OCI-LY1 (cell line): ENCODE measurements at regions not wholly inside any gene's neighbourhood (a gene's known extent, or its start where the extent isn't known, plus 50 kb on each side); places are given as distances from the start of the nearest gene placed in this dataset.

Source experiments
- H2AFZ ChIP-seq: fragments of 200-600 bp; sonication (generic), shearing (Covaris generic); 2 replicates; pipeline ENCODE4 v1.6.0; 2014; ENCODE audit warnings: antibody characterized with exemption, mild to moderate bottlenecking, low read length
- H3F3A ChIP-seq: fragments of 200-600 bp; sonication (generic), shearing (Covaris generic); 2 replicates; pipeline ENCODE4 v1.6.0; 2014; ENCODE audit warnings: mild to moderate bottlenecking, antibody characterized with exemption, low read length, moderate library complexity; ENCODE audit not compliant: insufficient read depth
- H3K27ac ChIP-seq: fragments of 200-600 bp; sonication (generic); 2 replicates; pipeline ENCODE4 v1.5.1; 2014; ENCODE audit warnings: low read length, mixed run types, mild to moderate bottlenecking, low read depth; ENCODE audit not compliant: poor library complexity, severe bottlenecking
- H3K27me3 ChIP-seq: fragments of 200-600 bp; sonication (generic); 2 replicates; pipeline ENCODE4 v1.6.0; 2014; ENCODE audit warnings: antibody characterized with exemption, mild to moderate bottlenecking, low read length, moderate library complexity; ENCODE audit not compliant: insufficient read depth
- H3K36me3 ChIP-seq: fragments of 200-600 bp; sonication (generic); 2 replicates; pipeline ENCODE4 v1.6.1; 2014; ENCODE audit warnings: mild to moderate bottlenecking, antibody characterized with exemption, low read length, moderate library complexity, mixed read lengths; ENCODE audit not compliant: insufficient read depth
- H3K4me1 ChIP-seq: fragments of 200-600 bp; sonication (generic); 2 replicates; pipeline ENCODE4 v1.5.1; 2014; ENCODE audit warnings: mild to moderate bottlenecking, low read length, moderate library complexity; ENCODE audit not compliant: insufficient read depth, severe bottlenecking
- H3K4me2 ChIP-seq: fragments of 200-600 bp; sonication (generic), shearing (Covaris generic); 2 replicates; pipeline ENCODE4 v1.6.1; 2014; ENCODE audit warnings: low read length
- H3K4me3 ChIP-seq: fragments of 200-600 bp; sonication (generic); 2 replicates; pipeline ENCODE4 v1.5.1; 2014; ENCODE audit warnings: low read length, low read depth, mild to moderate bottlenecking, mixed read lengths; ENCODE audit not compliant: poor library complexity, severe bottlenecking
- H3K79me2 ChIP-seq: fragments of 200-600 bp; shearing (Covaris generic); 2 replicates; pipeline ENCODE4 v1.6.1; 2016; ENCODE audit warnings: mixed run types, low read length, mixed read lengths; ENCODE audit not compliant: insufficient read depth
- H3K9ac ChIP-seq: fragments of 200-600 bp; sonication (generic), shearing (Covaris generic); 2 replicates; pipeline ENCODE4 v1.6.1; 2014; ENCODE audit warnings: mild to moderate bottlenecking, low read length, mixed read lengths
- H3K9me2 ChIP-seq: fragments of 200-600 bp; sonication (generic), shearing (Covaris generic); 2 replicates; pipeline ENCODE4 v1.6.1; 2014; ENCODE audit warnings: low read depth, mild to moderate bottlenecking, low read length, mixed read lengths
- H3K9me3 ChIP-seq: fragments of 200-600 bp; shearing (Covaris generic); 2 replicates; pipeline ENCODE4 v1.6.1; 2014; ENCODE audit warnings: low read length, mixed read lengths
- H4K20me1 ChIP-seq: fragments of 200-600 bp; sonication (generic), shearing (Covaris generic); 2 replicates; pipeline ENCODE4 v1.6.0; 2016; ENCODE audit warnings: mild to moderate bottlenecking, low read length; ENCODE audit not compliant: insufficient read depth
- EZH2 ChIP-seq: fragments of 200-600 bp; sonication (generic), shearing (Covaris generic); IDR thresholded peaks from 2 replicates; pipeline ENCODE4 v1.8.0; 2017; ENCODE audit warnings: borderline replicate concordance, mixed run types, mild to moderate bottlenecking, antibody characterized with exemption, low read length, moderate library complexity, mixed read lengths
- TF ChIP-seq, protein P1 (sequence below): fragments of 200-600 bp; sonication (generic), shearing (Covaris generic); IDR thresholded peaks from 2 replicates; pipeline ENCODE4 v1.5.1; 2017; ENCODE audit warnings: mild to moderate bottlenecking, antibody characterized with exemption, low read length, moderate library complexity, mixed read lengths

- Histone ChIP-seq H3K4me1 (no peaks in the 10 kb centered on the region), H3K27ac (no peak overlapping the region), H2AFZ (no peak overlapping the region), H3F3A (no peaks in the 10 kb centered on the region), H4K20me1 (no peaks in the 10 kb centered on the region), H3K4me2 (no peak overlapping the region), H3K9me2 (no peaks in the 10 kb centered on the region), H3K9me3 (no peaks in the 10 kb centered on the region), H3K36me3 (no peaks in the 10 kb centered on the region), H3K27me3 (no peaks in the 10 kb centered on the region), H3K9ac (no peak overlapping the region), H3K4me3 (no peak overlapping the region), H3K79me2 (no peaks in the 10 kb centered on the region)
- no peak for TF ChIP-seq EZH2
- TF ChIP-seq, protein P1, sequence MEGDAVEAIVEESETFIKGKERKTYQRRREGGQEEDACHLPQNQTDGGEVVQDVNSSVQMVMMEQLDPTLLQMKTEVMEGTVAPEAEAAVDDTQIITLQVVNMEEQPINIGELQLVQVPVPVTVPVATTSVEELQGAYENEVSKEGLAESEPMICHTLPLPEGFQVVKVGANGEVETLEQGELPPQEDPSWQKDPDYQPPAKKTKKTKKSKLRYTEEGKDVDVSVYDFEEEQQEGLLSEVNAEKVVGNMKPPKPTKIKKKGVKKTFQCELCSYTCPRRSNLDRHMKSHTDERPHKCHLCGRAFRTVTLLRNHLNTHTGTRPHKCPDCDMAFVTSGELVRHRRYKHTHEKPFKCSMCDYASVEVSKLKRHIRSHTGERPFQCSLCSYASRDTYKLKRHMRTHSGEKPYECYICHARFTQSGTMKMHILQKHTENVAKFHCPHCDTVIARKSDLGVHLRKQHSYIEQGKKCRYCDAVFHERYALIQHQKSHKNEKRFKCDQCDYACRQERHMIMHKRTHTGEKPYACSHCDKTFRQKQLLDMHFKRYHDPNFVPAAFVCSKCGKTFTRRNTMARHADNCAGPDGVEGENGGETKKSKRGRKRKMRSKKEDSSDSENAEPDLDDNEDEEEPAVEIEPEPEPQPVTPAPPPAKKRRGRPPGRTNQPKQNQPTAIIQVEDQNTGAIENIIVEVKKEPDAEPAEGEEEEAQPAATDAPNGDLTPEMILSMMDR, result no peak
Measured at GRCh38 chrY:16627122-16627521, 1252.9 kb downstream of the CDY2B start.

GRCh38 chrY:16616201-16616975 lies 1263.6 kb downstream of the CDY2B start:
- TF ChIP-seq, protein P1, result no peak
- no peak for TF ChIP-seq EZH2

DNA sequence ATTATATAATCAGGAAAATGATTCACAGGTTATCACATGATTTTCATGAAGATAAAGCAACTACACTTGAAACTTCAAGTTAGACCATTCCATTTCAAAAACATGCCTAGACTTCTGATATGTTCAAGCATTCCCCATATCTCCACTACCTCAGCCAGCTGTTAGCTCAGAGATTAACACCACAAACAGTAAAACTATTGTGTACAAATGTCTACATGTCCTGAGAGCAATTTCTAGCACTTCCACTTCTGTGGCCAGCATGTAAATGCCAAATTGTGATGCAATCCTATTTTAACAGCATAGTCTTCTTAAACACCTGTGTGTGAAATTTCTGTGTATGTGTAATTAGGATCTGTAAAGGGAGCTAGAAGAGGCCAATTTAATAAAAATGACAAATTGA lies 1271.3 kb downstream of the CDY2B start:
- Histone ChIP-seq H2AFZ (no peak overlapping the region), H3K27me3 (no peaks in the 10 kb centered on the region), H3K4me3 (no peak overlapping the region), H3K9ac (no peak overlapping the region), H3K9me2 (no peaks in the 10 kb centered on the region), H4K20me1 (no peaks in the 10 kb centered on the region), H3K36me3 (no peaks in the 10 kb centered on the region), H3K4me2 (no peak overlapping the region), H3K4me1 (no peaks in the 10 kb centered on the region), H3K27ac (no peak overlapping the region), H3K79me2 (no peaks in the 10 kb centered on the region), H3F3A (no peaks in the 10 kb centered on the region), H3K9me3 (no peaks in the 10 kb centered on the region)
- TF ChIP-seq, protein P1, result no peak
- TF ChIP-seq EZH2, result no peak

More at GRCh38 chrY:16616201-16616975, 1263.6 kb downstream of the CDY2B start:
- Histone ChIP-seq H3K4me3 (no peak overlapping the region), H3K9me2 (no peaks in the 10 kb centered on the region), H3F3A (no peaks in the 10 kb centered on the region), H3K4me2 (no peak overlapping the region), H4K20me1 (no peaks in the 10 kb centered on the region), H3K36me3 (no peaks in the 10 kb centered on the region), H3K79me2 (no peaks in the 10 kb centered on the region), H3K4me1 (no peaks in the 10 kb centered on the region), H3K27ac (no peak overlapping the region), H3K9ac (no peak overlapping the region), H3K9me3 (no peaks in the 10 kb centered on the region), H2AFZ (no peak overlapping the region), H3K27me3 (no peaks in the 10 kb centered on the region)
